ENCODE measurements at regions not wholly inside any gene's neighbourhood (a gene's known extent, or its start where the extent isn't known, plus 50 kb on each side); places are given as distances from the start of the nearest gene placed in this dataset.

DNA sequence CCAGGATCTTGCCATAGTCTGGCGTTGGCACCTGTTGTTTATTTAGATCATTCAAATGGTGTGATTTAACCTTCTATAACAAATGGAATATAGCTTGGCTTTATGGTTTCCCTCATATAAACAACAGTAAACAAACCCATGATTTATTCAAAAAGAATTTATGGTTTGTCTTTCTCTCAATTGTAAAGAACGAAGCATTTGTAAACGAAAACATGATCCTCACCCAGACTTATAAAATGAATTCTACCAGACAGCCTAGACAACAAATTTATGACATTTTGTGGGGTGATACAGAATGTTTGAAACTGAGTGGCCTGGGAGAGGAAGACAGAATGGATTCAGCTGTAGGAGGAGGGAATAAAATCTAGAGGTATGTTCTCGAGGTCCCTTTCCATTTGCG is 66.1 kb upstream of the PTGFR start:
- DNase-seq (ENCODE audit: low read depth): no peak

DNA sequence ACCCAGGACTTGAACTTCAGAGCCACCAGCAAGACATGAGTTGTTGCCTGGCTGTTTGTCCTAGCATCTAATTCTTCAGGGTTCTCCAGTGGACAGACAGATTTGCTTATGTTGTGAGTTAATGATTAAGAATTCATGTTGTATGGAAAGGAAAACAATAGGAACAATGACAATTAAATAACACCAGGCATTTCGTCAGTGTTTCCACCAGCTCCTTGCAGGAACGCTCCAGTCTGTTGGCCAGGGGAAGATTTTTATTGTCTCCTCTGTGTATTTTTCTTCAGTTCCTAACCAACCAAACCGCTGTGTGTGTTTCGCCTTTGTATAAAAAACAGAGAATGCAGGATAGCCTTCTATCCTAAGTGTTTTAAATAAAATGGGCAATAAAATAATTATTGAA is 64.4 kb upstream of the PTGFR start:
- no peak for DNase-seq (ENCODE audit: low read depth)

DNA sequence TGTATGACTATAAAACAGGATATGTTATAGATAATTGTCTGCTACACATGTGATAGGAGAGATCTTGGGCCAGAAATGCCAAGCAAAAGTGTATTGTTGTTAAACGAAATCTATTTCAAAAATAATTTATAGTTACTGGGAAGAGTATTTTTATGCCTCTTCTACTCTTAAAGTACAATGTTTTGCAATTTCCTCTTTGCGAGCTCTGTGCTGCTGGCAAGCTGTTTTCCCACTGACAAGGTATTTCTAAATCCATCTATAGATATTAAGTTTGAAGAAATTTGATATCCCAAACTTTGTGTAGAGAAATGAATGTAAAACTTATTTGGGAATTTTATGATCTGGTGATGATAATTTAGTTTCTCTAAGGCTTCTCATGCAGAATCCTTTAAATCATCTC is 63.3 kb upstream of the PTGFR start:
- DNase-seq (ENCODE audit: low read depth): no peak

DNA sequence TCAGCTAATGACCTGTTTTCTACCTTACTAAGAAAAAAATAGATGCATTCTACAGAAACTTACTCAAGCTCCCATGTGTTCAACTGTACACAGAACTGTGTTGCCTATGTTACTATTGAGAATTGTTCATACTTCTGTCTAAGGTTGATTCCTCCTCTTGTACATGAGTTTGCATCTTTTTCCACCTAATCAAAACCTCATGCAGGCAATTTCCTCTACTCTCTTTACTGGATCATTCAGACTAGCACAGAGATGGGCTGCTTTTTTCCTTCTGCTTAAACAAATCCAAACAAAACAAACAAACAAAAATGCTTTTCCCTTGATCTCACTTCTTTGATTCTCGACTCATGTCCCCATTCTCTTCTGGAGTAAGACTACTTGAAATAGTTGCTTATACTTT is 58.8 kb upstream of the PTGFR start:
- DNase-seq (ENCODE audit: low read depth): no peak

DNA sequence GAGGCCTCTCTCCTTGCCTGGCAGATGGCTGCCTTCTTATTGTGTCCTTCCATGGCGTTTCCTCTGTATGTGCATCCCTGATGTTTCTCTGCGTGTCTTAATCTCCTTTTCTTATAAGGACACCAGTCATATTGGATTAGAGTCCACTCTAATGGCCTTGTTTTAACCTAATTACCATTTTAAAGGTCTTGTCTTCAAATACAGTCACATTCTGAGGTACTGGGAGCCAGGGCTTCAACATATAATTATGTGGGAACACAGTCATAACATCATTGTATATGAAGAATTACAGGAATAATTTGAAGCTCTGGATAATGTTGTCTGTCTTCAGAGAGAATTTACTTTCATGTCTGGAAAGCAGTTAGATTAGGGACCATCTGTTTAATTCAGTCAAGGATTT is 56.4 kb upstream of the PTGFR start:
- no peak for DNase-seq (ENCODE audit: low read depth)

DNA sequence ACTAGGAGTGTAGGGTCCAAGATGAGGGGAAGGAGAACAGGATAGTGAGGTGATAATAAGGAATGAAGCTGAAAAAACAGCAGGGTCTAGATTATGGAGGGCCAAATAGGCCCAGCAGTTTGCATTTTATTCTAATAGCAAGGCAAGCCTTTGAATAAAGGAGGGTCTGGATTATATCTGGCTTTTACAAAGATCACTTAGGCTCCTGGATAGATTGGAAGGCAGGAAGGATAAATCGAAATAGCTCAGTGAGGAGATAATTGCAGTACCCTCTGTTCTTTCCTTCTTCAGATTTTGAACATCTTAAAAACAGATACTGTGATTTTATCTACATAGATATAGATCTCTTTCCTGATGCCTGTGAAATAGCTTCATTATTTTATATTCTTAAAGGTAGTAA is 53.8 kb upstream of the PTGFR start:
- no peak for DNase-seq (ENCODE audit: low read depth)

DNA sequence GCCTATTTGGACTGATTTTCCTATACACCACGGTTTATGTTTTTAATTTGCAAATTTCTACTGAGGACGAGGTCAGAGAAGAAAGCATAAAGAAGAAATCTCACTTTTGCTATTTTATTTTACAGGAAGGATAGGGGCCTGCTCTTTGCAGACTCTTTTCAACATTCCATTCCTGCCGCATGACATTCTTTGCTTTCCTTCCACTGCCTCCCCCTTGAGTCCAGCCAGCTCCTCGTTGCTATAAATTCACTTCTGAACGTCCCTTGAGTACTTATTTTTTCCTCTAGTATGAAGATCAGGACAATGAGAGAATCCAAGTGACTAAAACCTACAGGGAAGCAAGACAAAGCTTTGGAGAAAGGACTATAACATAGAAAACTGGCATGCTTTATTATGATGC is 53.4 kb upstream of the PTGFR start:
- no peak for DNase-seq (ENCODE audit: low read depth)

DNA sequence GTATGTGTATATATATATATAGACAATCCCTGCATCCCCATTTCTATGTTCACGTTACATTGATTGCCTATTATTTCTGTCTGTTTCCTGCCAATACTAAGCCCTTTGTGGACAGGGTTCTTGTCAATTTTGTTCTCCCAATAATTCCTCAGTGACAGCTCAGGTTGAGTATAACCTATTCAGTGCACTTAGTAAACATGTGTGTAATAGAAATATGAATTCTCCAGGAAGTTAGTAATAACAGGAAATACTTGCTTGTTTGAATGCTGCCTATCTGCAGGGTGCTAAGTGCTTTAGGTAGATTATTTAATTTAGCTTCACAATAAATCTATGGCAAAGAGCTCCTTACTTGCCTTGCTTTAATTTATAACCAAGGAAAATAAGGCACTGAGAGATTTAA is 52.8 kb upstream of the PTGFR start:
- no peak for DNase-seq (ENCODE audit: low read depth)

DNA sequence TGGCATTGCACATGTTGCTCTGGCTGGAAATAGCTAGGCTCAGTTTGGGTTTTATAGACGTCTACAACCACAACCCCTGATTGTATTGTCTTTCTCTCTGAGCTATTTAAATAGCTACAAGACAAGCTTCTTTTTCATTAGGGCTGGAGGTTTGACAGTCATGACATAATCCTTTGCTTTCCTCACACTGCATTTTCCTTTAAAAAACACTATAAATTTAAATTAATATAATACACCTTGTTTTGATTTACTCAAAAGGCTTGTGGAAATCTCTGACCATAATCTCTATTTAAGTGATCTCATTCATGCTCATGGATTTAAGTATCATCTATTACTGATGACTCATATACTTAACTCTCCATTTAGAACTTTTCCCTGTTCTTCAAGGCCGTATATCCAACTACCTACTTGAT is 50.4 kb upstream of the PTGFR start:
- DNase-seq (ENCODE audit: low read depth): no peak

Data from CMK (cell line).